ENCODE measurements at regions not wholly inside any gene's neighbourhood (a gene's known extent, or its start where the extent isn't known, plus 50 kb on each side); places are given as distances from the start of the nearest gene placed in this dataset.

- Histone ChIP-seq H3K9me3 (ENCODE audit: low read length) (no peaks in the 10 kb centered on the region), H3K4me3 (ENCODE audit: low read length) (no peak overlapping the region), H2AFZ (ENCODE audit: low read length) (no peak overlapping the region), H3K4me1 (ENCODE audit: low read length) (no peaks in the 10 kb centered on the region), H3K27me3 (ENCODE audit: low read length) (no peaks in the 10 kb centered on the region), H3K27ac (ENCODE audit: low read length) (no peak overlapping the region), H3K36me3 (ENCODE audit: insufficient read depth, low read length) (no peaks in the 10 kb centered on the region), H3K79me2 (ENCODE audit: low read length) (no peaks in the 10 kb centered on the region), H3K9me2 (replicated peaks; ENCODE audit: insufficient read depth, low read length) (peaks cover 2% of the 10 kb centered on the region; the same call in 1 of the 2 replicates), H4K20me1 (ENCODE audit: insufficient read depth, low read depth, low read length) (no peaks in the 10 kb centered on the region), H3K4me2 (ENCODE audit: low read depth, low read length, poor library complexity, severe bottlenecking) (no peak overlapping the region), H3K9ac (ENCODE audit: low read length) (no peak overlapping the region)
- no peak for DNase-seq
Observed at GRCh38 chr12:33708935-33709334, 269.3 kb upstream of the SYT10 start.

- Histone ChIP-seq H3K9me2 (replicated peaks; ENCODE audit: insufficient read depth, low read length) (peaks cover 2% of the 10 kb centered on the region; the same call in 1 of the 2 replicates), H3K27me3 (ENCODE audit: low read length) (no peaks in the 10 kb centered on the region), H2AFZ (ENCODE audit: low read length) (no peak overlapping the region), H3K4me3 (ENCODE audit: low read length) (no peak overlapping the region), H3K4me2 (ENCODE audit: low read depth, low read length, poor library complexity, severe bottlenecking) (no peak overlapping the region), H3K79me2 (ENCODE audit: low read length) (no peaks in the 10 kb centered on the region), H4K20me1 (ENCODE audit: insufficient read depth, low read depth, low read length) (no peaks in the 10 kb centered on the region), H3K9me3 (ENCODE audit: low read length) (no peaks in the 10 kb centered on the region), H3K4me1 (ENCODE audit: low read length) (no peaks in the 10 kb centered on the region), H3K9ac (ENCODE audit: low read length) (no peak overlapping the region), H3K36me3 (ENCODE audit: insufficient read depth, low read length) (no peaks in the 10 kb centered on the region), H3K27ac (ENCODE audit: low read length) (no peak overlapping the region)
- no peak for DNase-seq
Observed at GRCh38 chr12:33710548-33710947, 270.9 kb upstream of the SYT10 start.

DNA sequence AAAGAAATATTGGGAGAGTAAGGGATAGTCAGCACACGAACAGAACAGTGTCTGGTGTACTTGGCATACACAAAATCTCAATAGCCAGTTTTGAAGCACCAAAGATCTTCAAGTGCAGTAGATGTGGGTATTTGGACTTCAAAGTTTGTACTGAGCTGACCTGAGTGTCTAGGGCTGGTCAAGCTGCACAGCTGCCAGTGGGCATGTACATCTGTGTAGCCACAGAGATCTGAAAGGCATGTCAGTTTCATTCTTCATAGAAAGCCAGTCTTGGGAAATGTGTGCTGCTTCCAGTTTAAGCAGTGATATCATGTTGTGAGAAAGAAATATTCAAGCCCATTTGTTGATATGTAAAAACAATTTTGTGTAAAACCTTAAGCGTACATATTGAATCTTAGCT lies 279.0 kb upstream of the SYT10 start:
- Histone ChIP-seq H3K9me2 (replicated peaks; ENCODE audit: insufficient read depth, low read length) (no peaks in the 10 kb centered on the region), H3K27ac (ENCODE audit: low read length) (no peak overlapping the region), H3K4me1 (ENCODE audit: low read length) (no peaks in the 10 kb centered on the region), H3K4me3 (ENCODE audit: low read length) (no peak overlapping the region), H3K4me2 (ENCODE audit: low read depth, low read length, poor library complexity, severe bottlenecking) (no peak overlapping the region), H2AFZ (ENCODE audit: low read length) (no peak overlapping the region), H3K27me3 (ENCODE audit: low read length) (no peaks in the 10 kb centered on the region), H3K9me3 (ENCODE audit: low read length) (peaks cover 4% of the 10 kb centered on the region; the same call in 1 of the 2 replicates), H3K9ac (ENCODE audit: low read length) (no peak overlapping the region), H3K36me3 (ENCODE audit: insufficient read depth, low read length) (no peaks in the 10 kb centered on the region), H3K79me2 (ENCODE audit: low read length) (no peaks in the 10 kb centered on the region), H4K20me1 (ENCODE audit: insufficient read depth, low read depth, low read length) (no peaks in the 10 kb centered on the region)
- DNase-seq: no peak

GRCh38 chr12:33721561-33721960 lies 281.9 kb upstream of the SYT10 start:
- DNase-seq: no peak
- peaks cover 4% of the 10 kb centered on the region; the same call in 1 of the 2 replicates for H3K9me3 ChIP-seq (ENCODE audit: low read length)
- no peaks in the 10 kb centered on the region for H3K36me3 ChIP-seq (ENCODE audit: insufficient read depth, low read length)
- H3K4me2 ChIP-seq (ENCODE audit: low read depth, low read length, poor library complexity, severe bottlenecking): no peak overlapping the region
- H3K9ac ChIP-seq (ENCODE audit: low read length): no peak overlapping the region
- H3K9me2 ChIP-seq (replicated peaks; ENCODE audit: insufficient read depth, low read length): no peaks in the 10 kb centered on the region
- no peak overlapping the region for H3K27ac ChIP-seq (ENCODE audit: low read length)
- H3K4me3 ChIP-seq (ENCODE audit: low read length): no peak overlapping the region
- no peak overlapping the region for H2AFZ ChIP-seq (ENCODE audit: low read length)
- H3K4me1 ChIP-seq (ENCODE audit: low read length): no peaks in the 10 kb centered on the region
- no peaks in the 10 kb centered on the region for H3K79me2 ChIP-seq (ENCODE audit: low read length)
- H3K27me3 ChIP-seq (ENCODE audit: low read length): no peaks in the 10 kb centered on the region
- H4K20me1 ChIP-seq (ENCODE audit: insufficient read depth, low read depth, low read length): no peaks in the 10 kb centered on the region

GRCh38 chr12:33724867-33725266 lies 285.2 kb upstream of the SYT10 start:
- DNase-seq: no peak
- H3K9ac ChIP-seq (ENCODE audit: low read length): no peak overlapping the region
- no peak overlapping the region for H2AFZ ChIP-seq (ENCODE audit: low read length)
- H3K4me1 ChIP-seq (ENCODE audit: low read length): no peaks in the 10 kb centered on the region
- H3K27ac ChIP-seq (ENCODE audit: low read length): no peak overlapping the region
- H3K79me2 ChIP-seq (ENCODE audit: low read length): no peaks in the 10 kb centered on the region
- no peak overlapping the region for H3K4me3 ChIP-seq (ENCODE audit: low read length)
- no peaks in the 10 kb centered on the region for H4K20me1 ChIP-seq (ENCODE audit: insufficient read depth, low read depth, low read length)
- no peaks in the 10 kb centered on the region for H3K36me3 ChIP-seq (ENCODE audit: insufficient read depth, low read length)
- no peaks in the 10 kb centered on the region for H3K27me3 ChIP-seq (ENCODE audit: low read length)
- no peaks in the 10 kb centered on the region for H3K9me2 ChIP-seq (replicated peaks; ENCODE audit: insufficient read depth, low read length)
- no peaks in the 10 kb centered on the region; the same call in 1 of the 2 replicates for H3K9me3 ChIP-seq (ENCODE audit: low read length)
- H3K4me2 ChIP-seq (ENCODE audit: low read depth, low read length, poor library complexity, severe bottlenecking): no peak overlapping the region

- H3K4me3 ChIP-seq (ENCODE audit: low read length): no peak overlapping the region
- H3K9ac ChIP-seq (ENCODE audit: low read length): no peak overlapping the region
- H3K27ac ChIP-seq (ENCODE audit: low read length): no peak overlapping the region
- no peaks in the 10 kb centered on the region for H3K4me1 ChIP-seq (ENCODE audit: low read length)
- H3K9me2 ChIP-seq (replicated peaks; ENCODE audit: insufficient read depth, low read length): no peaks in the 10 kb centered on the region
- no peaks in the 10 kb centered on the region for H4K20me1 ChIP-seq (ENCODE audit: insufficient read depth, low read depth, low read length)
- H3K79me2 ChIP-seq (ENCODE audit: low read length): no peaks in the 10 kb centered on the region
- no peak overlapping the region for H2AFZ ChIP-seq (ENCODE audit: low read length)
- no peak overlapping the region for H3K4me2 ChIP-seq (ENCODE audit: low read depth, low read length, poor library complexity, severe bottlenecking)
- no peaks in the 10 kb centered on the region for H3K27me3 ChIP-seq (ENCODE audit: low read length)
- H3K36me3 ChIP-seq (ENCODE audit: insufficient read depth, low read length): no peaks in the 10 kb centered on the region
- no peak for DNase-seq
- H3K9me3 ChIP-seq (ENCODE audit: low read length): peaks cover 3% of the 10 kb centered on the region; the same call in 1 of the 2 replicates
Observed at GRCh38 chr12:33734871-33735270, 287.4 kb upstream of the ALG10 start.

GRCh38 chr12:33752854-33753253 lies 269.4 kb upstream of the ALG10 start:
- H4K20me1 ChIP-seq (ENCODE audit: insufficient read depth, low read depth, low read length): no peaks in the 10 kb centered on the region

DNA sequence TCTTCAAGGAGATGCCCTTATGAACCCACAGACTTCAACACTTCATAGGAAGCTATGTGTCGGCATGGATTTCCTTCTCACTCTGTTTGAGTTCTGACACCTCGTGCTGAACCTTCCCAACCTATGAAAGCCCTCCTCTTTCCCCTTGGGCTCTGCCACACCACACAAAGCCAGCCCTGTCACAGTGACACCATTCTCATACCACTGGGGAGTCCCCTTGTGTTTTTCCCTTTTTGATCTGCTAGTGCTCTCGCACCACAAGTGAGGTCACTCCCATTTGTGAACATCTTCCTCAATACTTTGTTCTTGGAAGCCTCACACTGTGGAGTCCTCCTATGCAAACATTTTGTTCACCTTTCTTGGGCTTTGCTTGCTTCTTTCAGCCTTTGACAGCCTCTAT lies 264.6 kb upstream of the ALG10 start:
- Histone ChIP-seq H3K9me3 (ENCODE audit: low read length) (peaks cover 9% of the 10 kb centered on the region; the same call in 1 of the 2 replicates), H4K20me1 (ENCODE audit: insufficient read depth, low read depth, low read length) (no peaks in the 10 kb centered on the region), H3K27ac (ENCODE audit: low read length) (no peak overlapping the region), H3K4me3 (ENCODE audit: low read length) (no peak overlapping the region), H2AFZ (ENCODE audit: low read length) (no peak overlapping the region), H3K27me3 (ENCODE audit: low read length) (no peaks in the 10 kb centered on the region), H3K4me1 (ENCODE audit: low read length) (no peaks in the 10 kb centered on the region), H3K79me2 (ENCODE audit: low read length) (no peaks in the 10 kb centered on the region), H3K9me2 (replicated peaks; ENCODE audit: insufficient read depth, low read length) (no peaks in the 10 kb centered on the region), H3K36me3 (ENCODE audit: insufficient read depth, low read length) (no peaks in the 10 kb centered on the region), H3K4me2 (ENCODE audit: low read depth, low read length, poor library complexity, severe bottlenecking) (no peak overlapping the region), H3K9ac (ENCODE audit: low read length) (no peak overlapping the region)
- DNase-seq: no peak

More at GRCh38 chr12:33752854-33753253, 269.4 kb upstream of the ALG10 start:
- Histone ChIP-seq H3K79me2 (ENCODE audit: low read length) (no peaks in the 10 kb centered on the region), H3K27ac (ENCODE audit: low read length) (no peak overlapping the region), H3K9ac (ENCODE audit: low read length) (no peak overlapping the region), H3K9me3 (ENCODE audit: low read length) (peaks cover 6% of the 10 kb centered on the region; the same call in 1 of the 2 replicates), H3K4me1 (ENCODE audit: low read length) (no peaks in the 10 kb centered on the region), H3K36me3 (ENCODE audit: insufficient read depth, low read length) (no peaks in the 10 kb centered on the region), H3K9me2 (replicated peaks; ENCODE audit: insufficient read depth, low read length) (no peaks in the 10 kb centered on the region), H3K4me3 (ENCODE audit: low read length) (no peak overlapping the region), H3K4me2 (ENCODE audit: low read depth, low read length, poor library complexity, severe bottlenecking) (no peak overlapping the region), H3K27me3 (ENCODE audit: low read length) (no peaks in the 10 kb centered on the region), H2AFZ (ENCODE audit: low read length) (no peak overlapping the region)
- DNase-seq: no peak

- Histone ChIP-seq H3K27me3 (ENCODE audit: low read length) (no peaks in the 10 kb centered on the region), H3K4me3 (ENCODE audit: low read length) (no peak overlapping the region), H2AFZ (ENCODE audit: low read length) (no peak overlapping the region), H4K20me1 (ENCODE audit: insufficient read depth, low read depth, low read length) (no peaks in the 10 kb centered on the region), H3K79me2 (ENCODE audit: low read length) (no peaks in the 10 kb centered on the region), H3K4me2 (ENCODE audit: low read depth, low read length, poor library complexity, severe bottlenecking) (no peak overlapping the region), H3K9ac (ENCODE audit: low read length) (no peak overlapping the region), H3K4me1 (ENCODE audit: low read length) (no peaks in the 10 kb centered on the region), H3K9me2 (replicated peaks; ENCODE audit: insufficient read depth, low read length) (no peaks in the 10 kb centered on the region), H3K27ac (ENCODE audit: low read length) (no peak overlapping the region), H3K36me3 (ENCODE audit: insufficient read depth, low read length) (no peaks in the 10 kb centered on the region), H3K9me3 (ENCODE audit: low read length) (peaks cover 9% of the 10 kb centered on the region; the same call in 1 of the 2 replicates)
- DNase-seq: no peak
Observed at GRCh38 chr12:33759279-33759678, 263.0 kb upstream of the ALG10 start.
